ENCODE measurements at regions not wholly inside any gene's neighbourhood (a gene's known extent, or its start where the extent isn't known, plus 50 kb on each side); places are given as distances from the start of the nearest gene placed in this dataset.

GRCh38 chr16:6144463-6144862 is 1046.9 kb upstream of the EEF2KMT start (continued):
- TF ChIP-seq REST (IDR thresholded peaks at IDR 0.05; ENCODE audit: unreplicated experiment) (no peak), NANOG (IDR thresholded peaks at IDR 0.05; ENCODE audit: borderline replicate concordance) (no peak), JUNB (IDR thresholded peaks at IDR 0.05; ENCODE audit: unreplicated experiment) (no peak)

GRCh38 chr16:6143020-6143419 is 1045.4 kb upstream of the EEF2KMT start:
- Mint-ChIP-seq H3K4me3 (no peak overlapping the region), H3K36me3 (ENCODE audit: low read depth) (no peaks in the 10 kb centered on the region; the same call in 2 of the 3 replicates)

More at GRCh38 chr16:6143020-6143419, 1045.4 kb upstream of the EEF2KMT start:
- Histone ChIP-seq H4K20me1 (replicated peaks; ENCODE audit: insufficient read depth) (no peaks in the 10 kb centered on the region), H3K27me3 (ENCODE audit: insufficient read depth) (no peaks in the 10 kb centered on the region), H3F3A (replicated peaks; ENCODE audit: low read depth) (no peaks in the 10 kb centered on the region), H3K4me2 (no peak overlapping the region), H3K79me2 (replicated peaks; ENCODE audit: insufficient read depth) (no peaks in the 10 kb centered on the region), H3K27ac (ENCODE audit: low read depth) (no peak overlapping the region), H3K4me1 (ENCODE audit: insufficient read depth) (no peaks in the 10 kb centered on the region), H2AFZ (no peak overlapping the region), H3K36me3 (ENCODE audit: insufficient read depth) (peaks cover 3% of the 10 kb centered on the region; the same call in 1 of the 2 replicates), H3K9me2 (ENCODE audit: insufficient read depth) (no peaks in the 10 kb centered on the region), H3K4me3 (no peak overlapping the region; the same call in 1 of the 2 replicates)
- Mint-ChIP-seq H3K27me3 (ENCODE audit: insufficient read depth, low read depth, poor library complexity) (no peaks in the 10 kb centered on the region), H3K4me1 (no peaks in the 10 kb centered on the region), H3K9me3 (0 out of 3 replicates have a peak, but pooled peaks cover 4% of the 10 kb centered on the region), H3K27ac (no peak overlapping the region)
- DNase-seq (ENCODE audit: low spot score) (no peak), ATAC-seq (no peak)
- no peak for TF ChIP-seq EZH2 (IDR thresholded peaks at IDR 0.05; ENCODE audit: low read depth, unreplicated experiment)
- TF ChIP-seq STAT1 (IDR thresholded peaks at IDR 0.05; ENCODE audit: unreplicated experiment), result no peak
- no peak for TF ChIP-seq ZNF331 (CRISPR knock-in tag; IDR thresholded peaks at IDR 0.05; ENCODE audit: low read depth)
- no peak for TF ChIP-seq JUNB (IDR thresholded peaks at IDR 0.05; ENCODE audit: unreplicated experiment)
- no peak for TF ChIP-seq ZNF462 (CRISPR knock-in tag; IDR thresholded peaks at IDR 0.05)
- TF ChIP-seq POLR2AphosphoS5 (IDR thresholded peaks at IDR 0.05; ENCODE audit: low read depth), result no peak
- no peak for TF ChIP-seq EZH2phosphoT487 (IDR thresholded peaks at IDR 0.05; ENCODE audit: unreplicated experiment)
